HG03571 (cell line): ENCODE measurements at regions not wholly inside any gene's neighbourhood (a gene's known extent, or its start where the extent isn't known, plus 50 kb on each side); places are given as distances from the start of the nearest gene placed in this dataset.
"Not testable (repeated sequence)": the region's sequence is repeated elsewhere in the genome, so short reads cannot be mapped to it uniquely, and the experiment has no call there.

Experiments used
- ATAC-seq: cut with Tn5 transposase; IDR thresholded peaks from one replicate; pipeline ENCODE4 v1.9.1; 2021; ENCODE audit not compliant: unreplicated experiment

- no peak for ATAC-seq
Measured at GRCh38 chr13:70336866-70337265, 228.6 kb upstream of the KLHL1 start.

- ATAC-seq = no peak
Measured at GRCh38 chr13:70333752-70334151, 225.5 kb upstream of the KLHL1 start.

GRCh38 chr13:70330697-70331361 is 222.6 kb upstream of the KLHL1 start:
- no peak for ATAC-seq

GRCh38 chr13:70324519-70324918 is 216.3 kb upstream of the KLHL1 start:
- no peak for ATAC-seq

- ATAC-seq = no peak
Measured at GRCh38 chr13:70311191-70311590, 202.9 kb upstream of the KLHL1 start.

GRCh38 chr13:70310396-70311119 is 202.3 kb upstream of the KLHL1 start:
- no peak for ATAC-seq

GRCh38 chr13:70297189-70297616 is 189.0 kb upstream of the KLHL1 start:
- ATAC-seq = no peak

- no peak for ATAC-seq
Measured at GRCh38 chr13:70284371-70284770, 176.1 kb upstream of the KLHL1 start.

- ATAC-seq = no peak
Measured at GRCh38 chr13:70275841-70276240, 167.6 kb upstream of the KLHL1 start.

GRCh38 chr13:70255406-70255991 is 147.2 kb upstream of the KLHL1 start:
- no peak for ATAC-seq

GRCh38 chr13:70253834-70254233 is 145.6 kb upstream of the KLHL1 start:
- no peak for ATAC-seq

GRCh38 chr13:70253411-70253810 is 145.2 kb upstream of the KLHL1 start:
- ATAC-seq = no peak

- no peak for ATAC-seq
Measured at GRCh38 chr13:70249332-70250064, 141.2 kb upstream of the KLHL1 start.

- ATAC-seq = no peak
Measured at GRCh38 chr13:70237131-70237530, 128.9 kb upstream of the KLHL1 start.

GRCh38 chr13:70235565-70235964 is 127.3 kb upstream of the KLHL1 start:
- no peak for ATAC-seq

- ATAC-seq = no peak
Measured at GRCh38 chr13:70223911-70224310, 115.7 kb upstream of the KLHL1 start.

GRCh38 chr13:70222926-70223325 is 114.7 kb upstream of the KLHL1 start:
- ATAC-seq = no peak

- ATAC-seq = no peak
Measured at GRCh38 chr13:70218618-70219017, 110.4 kb upstream of the KLHL1 start.

- not testable (repeated sequence) for ATAC-seq
Measured at GRCh38 chr13:70208968-70209367, 100.7 kb upstream of the KLHL1 start.

GRCh38 chr13:70206671-70207070 is 98.4 kb upstream of the KLHL1 start:
- no peak for ATAC-seq

GRCh38 chr13:70203661-70204229 is 95.5 kb upstream of the KLHL1 start:
- ATAC-seq = no peak
